Kidney epithelial cell (primary cell): ENCODE measurements at regions not wholly inside any gene's neighbourhood (a gene's known extent, or its start where the extent isn't known, plus 50 kb on each side); places are given as distances from the start of the nearest gene placed in this dataset.

Source experiments
- DNase-seq: peaks from one replicate; pipeline ENCODE4 v3.0.0-alpha.2; 2010; ENCODE audit warnings: low read depth
- H3K27me3 ChIP-seq: 2 replicates; pipeline ENCODE4 v1.6.0; 2011; ENCODE audit warnings: low read length; ENCODE audit not compliant: control insufficient read depth, insufficient read depth
- H3K36me3 ChIP-seq: 2 replicates; pipeline ENCODE4 v1.5.1; 2011; ENCODE audit warnings: low read length; ENCODE audit not compliant: control insufficient read depth, insufficient read depth
- H3K4me3 ChIP-seq: 2 replicates; pipeline ENCODE4 v1.5.1; 2011; ENCODE audit warnings: low read depth, mild to moderate bottlenecking, control low read depth, low read length
- CTCF ChIP-seq: IDR thresholded peaks from 2 replicates; pipeline ENCODE4 v1.5.1; 2011; ENCODE audit warnings: mild to moderate bottlenecking, moderate library complexity, low read length, control low read depth, inconsistent platforms; ENCODE audit not compliant: insufficient read depth, poor library complexity, severe bottlenecking

DNA sequence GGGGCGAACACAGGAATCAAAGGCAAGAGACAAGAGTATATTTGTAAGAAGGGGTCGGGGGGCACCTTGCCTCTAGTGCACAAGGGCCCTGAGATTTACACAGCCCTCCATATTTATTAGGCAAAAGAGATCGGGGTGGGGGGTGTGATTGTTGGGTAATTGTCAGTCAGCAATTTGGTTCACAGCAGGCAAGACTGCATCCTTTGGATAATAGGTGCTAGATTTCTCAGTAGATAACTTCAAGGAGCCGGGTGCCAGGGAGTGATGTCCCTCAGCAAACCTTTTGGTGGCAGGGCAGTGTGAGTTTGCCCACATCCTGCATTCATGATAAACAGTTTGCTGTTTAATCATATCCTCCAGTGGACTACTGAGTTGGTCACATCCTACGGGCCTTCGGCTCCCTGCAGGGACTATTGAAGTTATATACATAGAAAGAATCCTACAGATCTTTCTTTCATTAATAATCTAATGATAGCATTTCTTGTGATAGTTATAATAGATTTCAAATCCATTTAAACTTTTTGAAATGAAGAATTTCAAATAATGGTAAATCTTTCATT lies 178.5 kb downstream of the GNAI1 start:
- Histone ChIP-seq H3K27me3 (no peaks in the 10 kb centered on the region), H3K36me3 (no peaks in the 10 kb centered on the region), H3K4me3 (no peak overlapping the region)
- TF ChIP-seq CTCF = no peak
- DNase-seq = no peak

- Histone ChIP-seq H3K36me3 (no peaks in the 10 kb centered on the region), H3K27me3 (no peaks in the 10 kb centered on the region), H3K4me3 (no peak overlapping the region)
- no peak for TF ChIP-seq CTCF
- peak; percentile 31 for DNase-seq
Observed at GRCh38 chr7:80312139-80312661, 177.6 kb downstream of the GNAI1 start.

DNA sequence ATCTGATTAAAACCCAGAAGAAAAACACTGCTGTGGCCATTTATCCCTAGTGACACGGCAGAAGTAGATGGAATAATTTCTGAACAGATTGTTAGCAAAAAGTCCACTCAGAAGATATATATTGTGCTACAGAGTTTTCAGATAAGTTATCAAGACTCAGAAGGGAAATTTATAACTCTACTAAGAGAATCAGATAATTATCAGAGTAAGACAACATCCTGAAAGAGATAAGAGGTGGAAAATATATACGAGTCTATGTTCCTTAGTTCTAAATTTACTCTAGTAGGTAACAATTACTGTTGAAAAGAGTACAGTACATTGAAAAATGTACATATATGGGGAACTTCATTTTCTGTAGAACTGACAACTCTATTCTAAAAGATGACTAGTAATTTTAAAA lies 176.7 kb downstream of the GNAI1 start:
- H3K4me3 ChIP-seq = no peak overlapping the region
- no peak for TF ChIP-seq CTCF
- DNase-seq = no peak
- no peaks in the 10 kb centered on the region for H3K27me3 ChIP-seq
- H3K36me3 ChIP-seq = no peaks in the 10 kb centered on the region

- no peaks in the 10 kb centered on the region for H3K27me3 ChIP-seq
- DNase-seq = no peak
- H3K36me3 ChIP-seq = no peaks in the 10 kb centered on the region
- TF ChIP-seq CTCF = no peak
- H3K4me3 ChIP-seq = no peak overlapping the region
Observed at GRCh38 chr7:80309971-80310549, 175.4 kb downstream of the GNAI1 start.

DNA sequence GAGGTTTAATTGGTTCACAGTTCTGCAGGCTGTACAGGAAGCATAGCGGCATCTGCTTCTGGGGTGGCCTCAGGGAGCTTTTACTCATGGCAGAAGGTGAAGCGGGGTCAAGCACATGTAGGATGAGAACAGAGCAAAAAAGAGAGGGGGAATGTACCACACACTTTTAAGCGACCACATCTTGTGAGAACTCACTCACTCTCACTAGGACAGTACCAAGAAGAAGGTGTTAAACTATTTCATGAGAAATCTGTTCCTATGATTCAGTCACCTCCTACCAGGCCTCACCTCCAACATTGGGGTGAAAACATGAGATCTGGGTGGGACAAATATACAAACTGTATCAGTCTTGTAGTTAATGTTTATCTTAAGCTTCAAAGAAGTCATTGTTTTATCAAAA lies 174.7 kb downstream of the GNAI1 start:
- Histone ChIP-seq H3K36me3 (no peaks in the 10 kb centered on the region), H3K27me3 (no peaks in the 10 kb centered on the region), H3K4me3 (no peak overlapping the region)
- TF ChIP-seq CTCF = no peak
- DNase-seq = no peak
